Myocyte (in vitro differentiated cells): ENCODE measurements at regions not wholly inside any gene's neighbourhood (a gene's known extent, or its start where the extent isn't known, plus 50 kb on each side); places are given as distances from the start of the nearest gene placed in this dataset.

Source experiments
- DNase-seq: peaks from one replicate; pipeline ENCODE4 v3.0.0-alpha.2; 2012; ENCODE audit warnings: low read depth

DNA sequence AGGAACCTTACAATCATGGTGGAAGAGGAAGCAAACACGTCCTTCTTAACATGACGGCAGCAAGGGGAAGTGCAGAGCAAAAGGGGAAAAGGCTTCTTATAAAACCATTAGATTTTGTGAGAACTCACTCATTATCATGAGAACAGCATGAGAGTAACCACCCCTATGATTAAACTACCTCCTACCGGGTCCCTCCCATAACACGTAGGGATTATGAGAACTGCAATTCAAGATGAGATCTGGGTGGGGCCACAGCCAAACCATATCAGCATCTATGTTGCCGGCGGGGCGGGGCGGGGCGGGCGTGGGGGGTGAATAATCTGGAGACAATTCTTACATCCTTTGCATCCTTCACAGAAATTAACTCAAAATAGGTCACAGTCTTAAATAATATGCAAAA, 58.8 kb upstream of the GFPT2 start:
- DNase-seq = no peak

DNA sequence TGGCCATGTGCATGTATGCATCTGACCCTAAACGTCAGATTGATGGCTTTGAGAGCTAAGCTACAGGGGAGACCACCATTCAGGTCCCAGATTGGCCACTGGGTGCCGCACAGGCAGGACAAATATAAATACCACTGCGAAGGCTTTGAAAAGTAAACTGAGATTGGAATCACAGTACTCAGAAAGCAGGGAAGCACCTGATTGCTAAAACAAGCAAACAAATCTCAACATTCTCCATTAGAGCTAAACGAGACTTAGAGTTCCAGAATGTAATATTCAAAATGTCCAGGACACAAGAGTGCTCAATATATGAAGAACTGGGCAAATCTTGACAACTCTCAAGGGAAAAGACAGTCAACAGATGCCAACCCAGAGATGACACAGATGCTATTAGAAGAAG, 61.0 kb upstream of the GFPT2 start:
- no peak for DNase-seq

DNA sequence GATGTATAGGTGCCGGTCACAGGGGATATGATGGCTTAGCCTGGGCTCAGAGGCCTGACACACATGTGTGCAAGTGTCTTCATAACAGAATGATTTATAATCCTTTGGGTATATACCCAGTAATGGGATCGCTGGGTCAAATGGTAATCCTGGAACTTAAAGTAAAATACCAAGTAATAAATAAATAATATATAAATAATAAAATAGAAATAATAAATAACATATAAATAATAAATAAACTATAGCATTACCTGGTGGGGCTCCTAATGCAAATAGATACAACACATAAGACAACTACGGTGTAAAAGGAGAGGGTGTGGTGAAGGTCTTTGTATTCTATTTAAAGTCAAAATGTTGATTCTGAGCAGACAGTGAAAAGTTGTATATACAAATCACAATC, 68.5 kb upstream of the GFPT2 start:
- DNase-seq = no peak

DNA sequence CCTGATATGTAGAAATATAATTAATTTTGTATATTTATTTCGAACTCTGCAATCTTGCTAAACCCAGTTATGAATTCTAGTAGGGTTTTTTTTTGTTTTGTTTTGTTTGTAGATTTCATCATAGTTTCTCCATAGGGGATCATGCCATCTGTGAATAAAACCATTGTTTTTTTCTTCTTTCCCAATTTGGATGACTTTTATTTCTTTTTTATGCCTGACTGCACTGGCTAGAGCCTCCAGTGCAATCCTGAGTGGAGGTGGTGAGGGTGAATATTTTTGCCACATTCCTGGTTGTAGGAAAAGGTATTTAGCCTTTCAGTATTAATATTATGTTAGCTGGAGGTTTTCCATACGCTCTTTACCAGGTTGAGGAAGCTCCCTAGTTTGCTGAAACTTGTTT, 70.0 kb upstream of the GFPT2 start:
- DNase-seq = no peak

DNA sequence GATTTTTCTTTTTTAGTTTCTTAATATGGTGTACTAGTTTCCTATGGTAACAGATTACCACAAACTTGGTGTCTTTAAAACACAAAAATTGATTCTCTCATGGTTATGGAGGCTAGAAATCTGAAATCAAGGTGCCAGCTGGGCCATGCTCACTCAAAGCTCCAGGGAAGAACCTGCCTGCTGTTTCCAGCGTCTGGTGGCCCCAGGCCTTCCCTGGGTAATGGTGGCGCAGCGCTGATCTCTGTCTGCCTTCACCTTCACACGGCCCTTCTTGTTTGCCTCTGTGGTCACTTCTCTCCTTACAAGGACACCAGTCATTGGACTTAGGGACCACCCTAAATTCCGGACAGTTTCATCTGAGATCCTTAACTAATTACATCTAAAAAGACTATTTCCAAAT, 70.5 kb upstream of the GFPT2 start:
- DNase-seq = no peak

DNA sequence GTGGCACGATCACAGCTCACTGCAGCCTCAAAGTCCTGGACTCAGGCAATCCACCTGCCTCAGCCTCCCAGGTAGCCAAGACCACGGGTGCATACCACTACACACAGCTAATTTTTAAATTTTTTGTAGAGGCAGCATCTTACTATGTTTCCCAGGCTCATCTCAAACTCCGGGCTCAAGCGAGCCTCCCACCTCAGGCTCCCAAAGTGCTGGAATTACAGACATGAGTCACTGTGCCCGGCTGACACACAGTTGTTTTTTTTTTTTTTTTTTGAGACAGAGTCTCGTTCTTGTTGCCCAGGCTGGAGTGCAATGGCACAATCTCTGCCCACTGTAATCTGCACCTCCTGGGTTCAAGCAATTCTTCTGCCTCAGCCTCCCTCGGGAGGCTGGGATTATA, 70.1 kb upstream of the CNOT6 start:
- peak; percentile 33 for DNase-seq

DNA sequence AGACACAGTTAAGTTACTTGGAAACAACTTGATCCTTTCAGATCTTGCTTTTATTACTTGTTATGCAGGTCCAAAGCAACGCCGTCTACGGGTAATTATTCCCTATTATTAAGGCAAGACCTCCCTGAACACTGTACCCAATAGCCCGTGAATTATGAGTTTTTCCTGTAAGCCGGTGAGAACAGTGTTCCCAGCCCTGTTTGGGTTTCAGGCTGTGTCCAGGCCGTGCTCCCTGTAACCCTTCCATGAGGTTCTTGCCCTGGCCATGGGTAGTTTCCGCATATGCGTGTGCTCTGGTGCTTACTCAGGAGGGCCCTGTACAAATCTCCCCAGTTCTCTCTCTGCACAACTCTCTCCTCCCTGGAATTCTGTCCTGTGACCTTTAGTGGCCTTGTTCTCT, 65.6 kb upstream of the CNOT6 start:
- no peak for DNase-seq

DNA sequence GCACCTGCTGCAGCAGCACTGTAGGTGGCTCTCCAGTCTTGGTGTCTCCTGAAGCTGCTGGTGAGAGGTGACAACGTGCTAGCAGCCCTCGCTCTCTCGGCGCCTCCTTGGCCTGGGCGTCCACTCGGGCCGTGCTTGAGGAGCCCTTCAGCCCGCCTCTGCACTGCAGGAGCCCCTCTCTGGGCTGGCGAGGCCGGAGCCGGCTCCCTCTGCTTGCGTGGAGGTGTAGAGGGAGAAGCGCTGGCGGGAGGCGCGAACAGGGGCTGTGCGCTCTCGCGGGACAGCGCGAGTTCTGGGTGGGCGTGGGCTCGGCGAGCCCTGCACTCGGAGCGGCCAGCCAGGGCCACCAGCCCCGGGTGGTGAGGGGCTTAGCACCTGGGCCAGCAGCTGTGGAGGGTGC, 62.2 kb upstream of the CNOT6 start:
- no peak for DNase-seq

DNA sequence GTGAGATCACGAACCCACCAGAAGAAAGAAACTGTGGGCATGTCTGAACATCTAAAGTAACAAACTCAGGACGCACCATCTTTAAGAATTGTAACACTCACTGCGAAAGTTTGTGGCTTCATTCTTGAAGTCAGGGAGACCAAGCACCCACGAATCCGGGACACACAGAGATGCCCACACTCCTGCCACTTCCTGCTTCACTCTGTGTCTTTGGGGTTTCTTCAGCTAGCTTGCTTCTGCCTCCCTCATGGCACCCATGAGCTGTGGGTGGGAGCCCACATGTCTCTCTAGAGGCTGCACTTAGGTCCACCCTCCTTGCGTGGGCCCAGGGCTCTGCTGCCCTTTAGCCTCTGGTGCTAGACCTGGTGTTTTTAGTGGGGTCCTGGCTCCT, 61.2 kb upstream of the CNOT6 start:
- no peak for DNase-seq

DNA sequence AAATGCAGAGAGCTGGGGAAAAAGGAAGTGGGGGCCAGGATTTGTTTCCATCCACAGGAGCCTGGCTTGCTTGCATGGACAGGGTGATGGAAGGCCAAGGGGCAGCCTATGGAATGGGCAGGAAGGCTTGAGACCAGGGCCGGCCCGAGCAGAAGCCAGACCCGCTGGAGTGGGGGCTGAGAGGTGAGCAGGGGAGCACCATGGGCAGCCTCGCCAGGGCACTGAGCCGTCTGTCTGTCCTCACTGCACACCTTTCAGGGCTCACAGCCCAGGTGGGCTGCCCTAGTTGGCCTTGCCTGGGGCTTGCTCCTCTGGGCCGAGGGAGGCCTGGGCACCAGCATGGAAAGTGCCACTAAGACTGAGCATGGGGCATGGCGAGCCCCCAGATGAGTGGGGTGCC, 58.6 kb upstream of the CNOT6 start:
- no peak for DNase-seq

DNA sequence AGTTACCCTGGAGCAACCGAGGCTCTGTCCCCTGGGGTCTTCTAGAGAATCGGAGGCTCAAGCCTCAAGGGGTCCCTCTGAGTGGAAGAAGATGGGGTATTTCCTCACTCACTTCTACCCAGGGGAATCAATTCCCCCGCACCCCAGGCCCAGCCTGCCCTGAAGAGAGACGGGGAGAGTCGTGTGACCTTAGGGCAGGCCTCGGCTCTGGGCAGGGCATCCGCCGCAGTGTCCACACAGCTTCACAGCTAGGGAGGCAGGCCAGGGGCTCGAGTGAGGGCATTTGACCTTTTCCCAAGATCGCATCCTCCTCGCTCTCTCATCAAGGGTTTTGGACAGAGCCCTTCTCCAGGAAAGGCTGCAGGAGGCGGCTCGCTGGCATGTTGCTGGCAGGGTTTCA, 57.9 kb upstream of the CNOT6 start:
- DNase-seq = no peak

DNA sequence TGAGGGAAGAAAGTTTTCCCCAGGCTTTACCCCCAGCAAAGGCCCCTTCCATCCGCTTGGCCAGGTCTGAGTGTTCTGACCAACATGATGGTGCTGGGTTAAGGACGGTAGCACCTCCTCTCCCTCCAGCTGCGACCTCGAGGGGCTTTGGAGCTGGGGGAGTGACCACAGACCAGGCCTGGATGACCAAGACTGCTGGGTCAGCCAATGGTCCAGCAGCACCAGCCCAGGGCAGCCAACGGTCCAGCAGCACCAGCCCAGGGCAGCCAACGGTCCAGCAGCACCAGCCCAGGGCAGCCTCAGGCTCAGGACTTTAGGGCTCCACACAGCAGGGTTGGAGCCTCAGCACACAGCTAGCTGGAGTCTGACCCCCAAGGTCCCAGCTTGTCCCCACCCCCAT, 57.2 kb upstream of the CNOT6 start:
- DNase-seq = no peak

DNA sequence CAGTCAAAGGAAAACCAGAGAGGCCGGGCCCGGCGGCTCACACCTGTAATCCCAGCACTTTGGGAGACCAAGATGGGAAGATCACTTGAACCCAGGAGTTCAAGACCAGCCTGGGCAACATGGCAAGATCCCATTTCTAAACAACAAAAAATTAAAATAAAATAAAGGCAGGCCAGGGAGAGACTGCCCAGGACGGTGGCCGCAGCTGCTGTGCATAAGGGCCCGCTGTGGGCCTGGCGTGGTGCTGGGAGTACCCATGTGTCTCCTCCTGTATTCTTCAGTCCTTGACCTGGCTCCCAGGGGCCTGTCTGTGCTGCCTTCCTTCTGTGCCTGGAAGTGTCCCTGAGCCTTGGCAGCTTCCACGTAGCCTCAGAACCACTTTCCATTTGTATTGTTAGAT, 56.8 kb upstream of the CNOT6 start:
- no peak for DNase-seq

DNA sequence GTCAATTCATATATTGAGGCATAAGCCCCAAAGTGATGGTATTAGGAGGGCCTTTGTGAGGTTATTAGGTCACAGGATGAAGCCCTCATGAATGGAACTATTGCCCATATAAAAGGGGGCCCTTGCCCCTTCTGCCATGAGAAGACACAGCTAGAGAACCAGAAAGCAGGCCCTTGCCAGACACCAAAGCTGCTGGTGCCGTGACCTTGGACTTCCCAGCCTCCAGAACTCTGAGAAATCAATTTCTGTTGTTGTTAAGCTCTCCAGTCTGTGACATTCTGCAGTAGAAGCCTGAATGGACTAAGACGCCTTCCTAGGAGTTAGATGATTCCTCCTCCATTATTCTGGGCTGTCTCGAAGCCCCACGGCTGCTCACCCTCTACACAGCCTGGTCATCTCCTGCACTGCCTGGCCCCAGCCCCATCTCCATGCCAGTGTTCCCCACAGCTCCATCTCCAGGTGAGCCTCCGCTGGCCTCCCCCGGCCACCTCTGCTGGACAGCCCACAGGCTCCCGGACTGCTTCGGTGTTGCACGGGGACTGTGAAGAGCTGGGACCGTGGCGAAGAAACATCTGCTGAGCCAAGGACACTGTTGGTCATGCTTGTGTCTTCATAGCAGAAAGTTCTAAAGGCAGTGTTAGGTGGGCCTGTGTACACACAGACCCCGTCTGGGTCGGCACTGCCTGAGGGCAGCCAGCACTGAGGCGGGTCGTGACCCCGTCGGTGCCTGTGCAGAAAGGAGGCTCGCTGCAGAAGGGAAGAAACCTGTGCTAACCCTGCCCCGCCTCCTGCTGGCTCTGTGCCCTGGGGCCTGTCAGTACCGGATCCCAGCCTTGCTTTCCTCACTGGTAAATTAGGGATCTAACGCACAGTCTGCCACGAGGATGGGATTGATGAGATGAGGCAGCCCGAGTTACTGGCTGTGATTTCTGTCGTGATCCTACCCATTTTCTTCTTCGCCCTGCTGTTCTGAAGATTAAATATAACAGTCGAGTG, 55.1 kb upstream of the CNOT6 start:
- DNase-seq = no peak

DNA sequence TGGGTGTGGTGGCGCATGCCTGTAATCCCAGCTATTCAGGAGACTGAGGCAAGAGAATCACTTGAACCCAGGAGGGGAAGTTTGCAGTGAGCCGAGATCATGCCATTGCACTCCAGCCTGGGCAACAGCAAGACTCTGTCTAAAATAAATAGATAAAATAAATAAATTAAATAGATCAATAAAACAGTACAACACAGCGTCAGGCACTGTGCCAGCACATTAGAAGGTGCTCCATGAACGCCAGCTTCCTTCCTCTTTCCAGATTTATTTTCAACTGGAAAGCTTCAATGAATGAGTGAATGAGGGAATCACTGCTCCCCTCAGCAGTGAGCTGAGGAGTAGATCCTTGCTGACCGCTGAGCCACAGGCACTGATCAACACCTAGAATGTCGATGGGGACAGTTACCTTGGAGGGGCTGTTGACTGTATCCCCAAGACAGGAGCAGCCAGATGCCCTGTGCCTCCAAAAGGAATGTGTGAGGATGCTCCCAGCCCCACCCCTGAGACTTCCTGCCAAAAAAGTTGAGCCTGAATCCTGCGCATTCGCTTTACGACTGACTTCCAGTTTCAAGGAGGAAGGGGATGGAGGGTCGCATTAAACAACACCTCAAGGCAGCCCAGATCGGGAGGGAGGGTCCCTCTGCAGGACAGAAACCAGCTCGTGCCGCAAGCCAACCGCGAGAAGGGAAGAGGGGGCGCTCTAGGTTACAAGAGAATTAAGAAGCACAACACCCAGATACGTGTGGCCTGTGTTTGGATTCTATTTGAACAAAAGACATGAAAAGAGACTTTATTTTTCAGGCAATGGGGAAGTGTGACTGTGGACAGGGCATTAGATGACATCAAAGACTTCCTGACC, 54.0 kb upstream of the CNOT6 start:
- no peak for DNase-seq

DNA sequence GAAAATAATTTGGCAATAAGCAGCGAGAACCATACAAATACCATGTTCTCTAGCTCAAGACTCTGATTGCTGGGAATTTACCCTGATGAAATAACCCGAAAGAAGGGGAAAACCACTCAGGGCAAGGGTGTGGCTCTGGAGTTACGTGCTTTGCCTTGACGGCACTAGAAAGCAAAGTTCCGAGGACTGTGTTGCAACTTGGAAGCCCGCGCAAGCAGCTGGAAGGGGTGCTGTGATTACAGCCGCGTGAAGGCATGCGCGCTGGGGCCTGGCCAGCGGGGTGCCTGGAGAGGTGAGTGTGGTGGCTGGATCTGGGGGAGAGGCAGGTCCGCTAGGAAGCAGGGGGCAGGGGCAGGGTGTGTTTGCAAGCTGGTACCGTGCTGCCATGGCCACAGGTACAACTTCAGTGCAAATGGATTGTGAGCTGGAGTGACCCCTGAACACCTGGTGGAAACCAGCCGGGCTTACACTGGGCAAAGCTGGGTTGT, 52.6 kb upstream of the CNOT6 start:
- no peak for DNase-seq
